Liver (tissue), 8 donors: ENCODE measurements at regions not wholly inside any gene's neighbourhood (a gene's known extent, or its start where the extent isn't known, plus 50 kb on each side); places are given as distances from the start of the nearest gene placed in this dataset.
"Not testable (repeated sequence)": the region's sequence is repeated elsewhere in the genome, so short reads cannot be mapped to it uniquely, and the experiment has no call there.

Experiments
- DNase-seq: peaks from one replicate; pipeline ENCODE4 v3.0.0-alpha.2; 2017; ENCODE audit warnings: low spot score
- H3K27ac ChIP-seq, 2 donors: one replicate each; pipeline ENCODE4 v1.7.0; 2013; ENCODE audit warnings: inconsistent platforms in 2 of 2, low read length in 2 of 2, control low read depth in 1 of 2, low read depth in 1 of 2, mild to moderate bottlenecking in 1 of 2
- H3K27me3 ChIP-seq, 4 donors: one replicate each; pipeline versions ENCODE4 v1.6.1 to v1.7.0; 2013; ENCODE audit warnings: low read length in 3 of 4, inconsistent platforms in 1 of 4, mild to moderate bottlenecking in 1 of 4, moderate library complexity in 1 of 4; ENCODE audit not compliant: control insufficient read depth in 4 of 4, insufficient read depth in 4 of 4
- H3K36me3 ChIP-seq, 4 donors: one replicate each; pipeline versions ENCODE4 v1.6.1 to v1.7.0; 2013; ENCODE audit warnings: low read length in 3 of 4, mild to moderate bottlenecking in 3 of 4, low read depth in 1 of 4, moderate library complexity in 1 of 4; ENCODE audit not compliant: control insufficient read depth in 4 of 4, insufficient read depth in 3 of 4
- H3K4me1 ChIP-seq, 4 donors: one replicate each; pipeline versions ENCODE4 v1.6.1 to v1.7.0; 2013; ENCODE audit warnings: low read length in 3 of 4, mild to moderate bottlenecking in 3 of 4, moderate library complexity in 1 of 4; ENCODE audit not compliant: control insufficient read depth in 4 of 4, insufficient read depth in 4 of 4
- H3K4me3 ChIP-seq, 3 donors: one replicate each; pipeline versions ENCODE4 v1.6.1 to v1.7.0; 2013; ENCODE audit warnings: low read length in 3 of 3, control low read depth in 1 of 3, low read depth in 1 of 3, mild to moderate bottlenecking in 1 of 3
- H3K9ac ChIP-seq, 2 donors: one replicate each; pipeline ENCODE4 v1.7.0; 2013; ENCODE audit warnings: low read length in 2 of 2, mild to moderate bottlenecking in 2 of 2, moderate library complexity in 2 of 2, control low read depth in 1 of 2, low read depth in 1 of 2
- H3K9me3 ChIP-seq, 4 donors: one replicate each; pipeline versions ENCODE4 v1.6.1 to v1.7.0; 2013; ENCODE audit warnings: low read length in 3 of 4; ENCODE audit not compliant: control insufficient read depth in 4 of 4
- ATF3 ChIP-seq: IDR thresholded peaks from 2 replicates; pipeline ENCODE4 v1.6.1; 2016; ENCODE audit warnings: antibody characterized with exemption
- CTCF ChIP-seq: fragments of 150-350 bp; IDR thresholded peaks from 2 replicates; pipeline ENCODE4 v1.5.1; 2017; ENCODE audit warnings: improper control_type of control experiment, low read depth, low read length; ENCODE audit not compliant: missing input control
- EGR1 ChIP-seq, 2 donors: IDR thresholded peaks; 2 replicates each; pipeline ENCODE4 v1.6.1; 2016 to 2018; ENCODE audit warnings: antibody characterized with exemption in 2 of 2, low read depth in 2 of 2
- FOXA1 ChIP-seq: IDR thresholded peaks from 2 replicates; pipeline ENCODE4 v1.6.1; 2016; ENCODE audit warnings: antibody characterized with exemption
- FOXA2 ChIP-seq: IDR thresholded peaks from 2 replicates; pipeline ENCODE4 v1.6.1; 2016; ENCODE audit warnings: antibody characterized with exemption
- GABPA ChIP-seq, 2 donors: IDR thresholded peaks in 1 of 2; conservative IDR thresholded peaks in 1 of 2; 2 replicates each; pipeline ENCODE4 v1.6.1; 2016; ENCODE audit warnings: antibody characterized with exemption in 2 of 2, mild to moderate bottlenecking in 1 of 2, moderate library complexity in 1 of 2
- HNF4G ChIP-seq: IDR thresholded peaks from 2 replicates; pipeline ENCODE4 v1.6.1; 2016; ENCODE audit warnings: antibody characterized with exemption
- JUND ChIP-seq, 2 donors: IDR thresholded peaks; 2 replicates each; pipeline ENCODE4 v1.6.1; 2016; ENCODE audit warnings: antibody characterized with exemption in 2 of 2
- NR2F2 ChIP-seq: IDR thresholded peaks from 2 replicates; pipeline ENCODE4 v1.6.1; 2016; ENCODE audit warnings: antibody characterized with exemption
- REST ChIP-seq: IDR thresholded peaks from 2 replicates; pipeline ENCODE4 v1.6.1; 2016; ENCODE audit warnings: antibody characterized with exemption, mild to moderate bottlenecking
- RXRA ChIP-seq, 2 donors: IDR thresholded peaks; 2 replicates each; pipeline ENCODE4 v1.6.1; 2017 to 2018; ENCODE audit warnings: antibody characterized with exemption in 2 of 2, mild to moderate bottlenecking in 1 of 2
- TAF1 ChIP-seq: conservative IDR thresholded peaks from 2 replicates; pipeline ENCODE4 v1.6.1; 2016; ENCODE audit warnings: antibody characterized with exemption, mild to moderate bottlenecking
- YY1 ChIP-seq: IDR thresholded peaks from 2 replicates; pipeline ENCODE4 v1.6.1; 2016; ENCODE audit warnings: antibody characterized with exemption, mild to moderate bottlenecking
- WGBS: extraction: QIAGEN DNeasy Blood & Tissue Kit; methylation state at CpG from one replicate; pipeline ENCODE4 v1.1.7; 2013; 5-methylcytosine and 5-hydroxymethylcytosine counted together
- donor health status: healthy.
- donor health status: healthy.
- donor health status: healthy.
- donor health status: healthy.
- donor health status: healthy.

GRCh38 chr1:219092206-219092605 lies 81.5 kb upstream of the LYPLAL1 start (continued):
- TF ChIP-seq CTCF (no peak), FOXA1 (no peak), FOXA2 (no peak), GABPA (IDR thresholded peaks at IDR 0.05 in 1 of 2, conservative IDR thresholded peaks at IDR 0.05 in 1 of 2) (no peak)

- Histone ChIP-seq H3K4me3 (no peak overlapping the region), H3K4me1 (no peaks in the 10 kb centered on the region), H3K9me3 (no peaks in the 10 kb centered on the region), H3K27me3 (no peaks in the 10 kb centered on the region), H3K9ac (no peak overlapping the region), H3K36me3 (no peaks in the 10 kb centered on the region), H3K27ac (no peak overlapping the region)
- 92% methylated on average over 1 of the region's 1 CpG for WGBS
- TF ChIP-seq TAF1 (no peak), YY1 (no peak), NR2F2 (no peak)
- DNase-seq = no peak
Measured at GRCh38 chr1:219099307-219099706, 74.4 kb upstream of the LYPLAL1 start.

GRCh38 chr1:219100059-219100458 lies 73.6 kb upstream of the LYPLAL1 start:
- Histone ChIP-seq H3K36me3 (no peaks in the 10 kb centered on the region), H3K27ac (no peak overlapping the region), H3K9me3 (no peaks in the 10 kb centered on the region), H3K9ac (no peak overlapping the region), H3K27me3 (no peaks in the 10 kb centered on the region), H3K4me1 (no peaks in the 10 kb centered on the region), H3K4me3 (no peak overlapping the region)
- TF ChIP-seq NR2F2 (no peak), JUND (IDR thresholded peaks at IDR 0.05) (no peak), HNF4G (no peak), EGR1 (IDR thresholded peaks at IDR 0.05; ENCODE audit: low read depth in 2 of 2) (no peak), ATF3 (no peak), CTCF (no peak), YY1 (no peak), REST (no peak), RXRA (IDR thresholded peaks at IDR 0.05) (no peak)
- DNase-seq = no peak
- 94% methylated on average over 1 of the region's 1 CpG for WGBS

- WGBS = 85% methylated on average over 1 of the region's 1 CpG
- not testable (repeated sequence) for H3K36me3 ChIP-seq, DNase-seq, H3K27me3 ChIP-seq, H3K4me1 ChIP-seq, H3K4me3 ChIP-seq, H3K27ac ChIP-seq, H3K9ac ChIP-seq, H3K9me3 ChIP-seq
Measured at GRCh38 chr1:219102466-219102865, 71.2 kb upstream of the LYPLAL1 start.
